Retinal pigment epithelial cell (primary cell): ENCODE measurements at regions not wholly inside any gene's neighbourhood (a gene's known extent, or its start where the extent isn't known, plus 50 kb on each side); places are given as distances from the start of the nearest gene placed in this dataset.
A peak's percentile ranks its signal among the peaks of the same experiment; 100 is the strongest.

Experiments
- DNase-seq: peaks from one replicate; pipeline ENCODE4 v3.0.0-alpha.2; 2010; ENCODE audit warnings: low read depth
- H3K4me3 ChIP-seq: 2 replicates; pipeline ENCODE4 v1.5.1; 2011; ENCODE audit warnings: mild to moderate bottlenecking, low read length, control low read depth, moderate library complexity
- CTCF ChIP-seq: conservative IDR thresholded peaks from 2 replicates; pipeline ENCODE4 v1.5.1; 2011; ENCODE audit warnings: low read depth, low read length, control low read depth, inconsistent platforms

- no peak overlapping the region for H3K4me3 ChIP-seq
- DNase-seq: peak; percentile 21
- no peak for TF ChIP-seq CTCF
These were observed 58.8 kb upstream of the EXOC2 start for GRCh38 chr6:751765-752164.

GRCh38 chr6:747921-748320 lies 55.0 kb upstream of the EXOC2 start:
- H3K4me3 ChIP-seq: no peak overlapping the region
- no peak for TF ChIP-seq CTCF
- DNase-seq: no peak

- H3K4me3 ChIP-seq: no peak overlapping the region
- no peak for DNase-seq
- TF ChIP-seq CTCF: no peak
These were observed 54.1 kb upstream of the EXOC2 start for GRCh38 chr6:747028-747427.

- no peak overlapping the region for H3K4me3 ChIP-seq
- no peak for DNase-seq
- TF ChIP-seq CTCF: no peak
These were observed 51.9 kb upstream of the EXOC2 start for GRCh38 chr6:744666-745353.

- no peak for DNase-seq
- no peak overlapping the region for H3K4me3 ChIP-seq
- no peak for TF ChIP-seq CTCF
These were observed 50.6 kb upstream of the EXOC2 start for GRCh38 chr6:743320-744096.
